Upper lobe of left lung (tissue), 4 donors: ENCODE measurements at regions not wholly inside any gene's neighbourhood (a gene's known extent, or its start where the extent isn't known, plus 50 kb on each side); places are given as distances from the start of the nearest gene placed in this dataset.

Experiments
- EP300 ChIP-seq, 4 donors: sonication (generic); formaldehyde crosslinking; IDR thresholded peaks; one replicate each; pipeline ENCODE4 v1.5.1; 2017; ENCODE audit warnings: antibody characterized with exemption in 4 of 4, control low read depth in 2 of 4
- POLR2A ChIP-seq, 4 donors: fragments of 450-650 bp; IDR thresholded peaks; one replicate each; pipeline ENCODE4 v1.5.1; 2016 to 2017; ENCODE audit warnings: antibody characterized with exemption in 4 of 4, mild to moderate bottlenecking in 2 of 4
- POLR2AphosphoS5 ChIP-seq, 2 donors: sonication (generic); formaldehyde crosslinking; IDR thresholded peaks; one replicate each; pipeline ENCODE4 v1.5.1; 2017; ENCODE audit warnings: antibody characterized with exemption in 2 of 2
- TF ChIP-seq, protein P1 (sequence below), 6 experiments: fragments of 450-650 bp in 4 of 6; fragments of 200-600 bp in 2 of 6; sonication (generic) in 2 of 6; IDR thresholded peaks; one replicate each; pipeline ENCODE4 v1.5.1; 2016 to 2019; ENCODE audit warnings: antibody characterized with exemption in 6 of 6

DNA sequence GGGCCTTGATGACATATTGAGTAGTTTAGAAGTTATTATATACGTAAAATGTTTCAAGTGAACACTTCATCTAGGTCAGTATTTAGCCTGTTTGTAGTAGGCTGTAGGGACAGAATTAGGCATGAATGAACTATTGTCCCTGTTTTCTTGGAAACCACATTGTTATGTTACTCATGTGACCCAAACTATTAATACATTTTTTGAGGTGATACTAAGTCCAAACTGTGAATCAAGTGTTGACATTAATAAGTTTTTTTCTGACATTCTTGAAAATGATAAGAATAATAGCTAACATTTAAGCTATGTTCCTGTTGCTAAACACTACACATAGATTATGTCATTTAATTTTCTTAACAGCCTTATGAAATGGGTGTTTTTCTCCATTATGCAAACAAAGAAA lies 1642.7 kb upstream of the WWC1 start:
- TF ChIP-seq, protein P1, sequence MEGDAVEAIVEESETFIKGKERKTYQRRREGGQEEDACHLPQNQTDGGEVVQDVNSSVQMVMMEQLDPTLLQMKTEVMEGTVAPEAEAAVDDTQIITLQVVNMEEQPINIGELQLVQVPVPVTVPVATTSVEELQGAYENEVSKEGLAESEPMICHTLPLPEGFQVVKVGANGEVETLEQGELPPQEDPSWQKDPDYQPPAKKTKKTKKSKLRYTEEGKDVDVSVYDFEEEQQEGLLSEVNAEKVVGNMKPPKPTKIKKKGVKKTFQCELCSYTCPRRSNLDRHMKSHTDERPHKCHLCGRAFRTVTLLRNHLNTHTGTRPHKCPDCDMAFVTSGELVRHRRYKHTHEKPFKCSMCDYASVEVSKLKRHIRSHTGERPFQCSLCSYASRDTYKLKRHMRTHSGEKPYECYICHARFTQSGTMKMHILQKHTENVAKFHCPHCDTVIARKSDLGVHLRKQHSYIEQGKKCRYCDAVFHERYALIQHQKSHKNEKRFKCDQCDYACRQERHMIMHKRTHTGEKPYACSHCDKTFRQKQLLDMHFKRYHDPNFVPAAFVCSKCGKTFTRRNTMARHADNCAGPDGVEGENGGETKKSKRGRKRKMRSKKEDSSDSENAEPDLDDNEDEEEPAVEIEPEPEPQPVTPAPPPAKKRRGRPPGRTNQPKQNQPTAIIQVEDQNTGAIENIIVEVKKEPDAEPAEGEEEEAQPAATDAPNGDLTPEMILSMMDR (IDR thresholded peaks at IDR 0.05) = no peak
- TF ChIP-seq POLR2A (IDR thresholded peaks at IDR 0.05) (no peak), EP300 (IDR thresholded peaks at IDR 0.05) (no peak), POLR2AphosphoS5 (IDR thresholded peaks at IDR 0.05) (no peak)
